GM10266 (cell line): ENCODE measurements at regions not wholly inside any gene's neighbourhood (a gene's known extent, or its start where the extent isn't known, plus 50 kb on each side); places are given as distances from the start of the nearest gene placed in this dataset.
A peak's percentile ranks its signal among the peaks of the same experiment; 100 is the strongest.
"Not testable (repeated sequence)": the region's sequence is repeated elsewhere in the genome, so short reads cannot be mapped to it uniquely, and the experiment has no call there.

Experiments used
- DNase-seq: peaks from one replicate; pipeline ENCODE4 v3.0.0; 2012; ENCODE audit errors: extremely low spot score
- CTCF ChIP-seq: IDR thresholded peaks from 2 replicates; pipeline ENCODE4 v1.5.1; 2012; ENCODE audit warnings: mild to moderate bottlenecking, low read depth; ENCODE audit not compliant: control insufficient read depth, insufficient read depth; ENCODE audit errors: missing control alignments

GRCh38 chr22:22061085-22062077 lies 78.8 kb upstream of the TOP3B start:
- no peak for DNase-seq
- TF ChIP-seq CTCF = no peak

GRCh38 chr22:22060200-22061084 lies 77.9 kb upstream of the TOP3B start:
- DNase-seq = peak; percentile 45
- peak; percentile 70 for TF ChIP-seq CTCF

- no peak for TF ChIP-seq CTCF
- DNase-seq = no peak
Observed at GRCh38 chr22:22059291-22060002, 76.9 kb upstream of the TOP3B start.

GRCh38 chr22:22058633-22059290 lies 76.2 kb upstream of the TOP3B start:
- no peak for DNase-seq
- TF ChIP-seq CTCF = no peak

GRCh38 chr22:22057617-22058378 lies 75.2 kb upstream of the TOP3B start:
- TF ChIP-seq CTCF = no peak
- no peak for DNase-seq

- not testable (repeated sequence) for DNase-seq
Observed at GRCh38 chr22:22056809-22057594, 74.4 kb upstream of the TOP3B start.

GRCh38 chr22:22052548-22053139 lies 70.1 kb upstream of the TOP3B start:
- DNase-seq = not testable (repeated sequence)

- not testable (repeated sequence) for DNase-seq
Observed at GRCh38 chr22:22051032-22051431, 68.4 kb upstream of the TOP3B start.
